Body of pancreas (tissue), 4 donors: ENCODE measurements at regions not wholly inside any gene's neighbourhood (a gene's known extent, or its start where the extent isn't known, plus 50 kb on each side); places are given as distances from the start of the nearest gene placed in this dataset.

Experiments
- CTCF ChIP-seq, 7 experiments: fragments of 450-650 bp in 4 of 7; fragments of 200-600 bp in 3 of 7; sonication (generic) in 3 of 7; IDR thresholded peaks; one replicate each; pipeline ENCODE4 v1.5.1; 2016 to 2019; ENCODE audit warnings: antibody characterized with exemption in 7 of 7
- POLR2A ChIP-seq, 3 donors: fragments of 450-650 bp; IDR thresholded peaks; one replicate each; pipeline ENCODE4 v1.6.1; 2016; ENCODE audit warnings: antibody characterized with exemption in 3 of 3, mild to moderate bottlenecking in 2 of 3

- TF ChIP-seq CTCF (IDR thresholded peaks at IDR 0.05) (no peak), POLR2A (IDR thresholded peaks at IDR 0.05) (no peak)
These were observed 57.9 kb downstream of the OTOR start for GRCh38 chr20:16806061-16806460.
